H1 (cell line): ENCODE measurements at regions not wholly inside any gene's neighbourhood (a gene's known extent, or its start where the extent isn't known, plus 50 kb on each side); places are given as distances from the start of the nearest gene placed in this dataset.

Experiments used
- CTCF ChIA-PET: fragments of 300-600 bp; sonication (Branson Sonifier 250); formaldehyde crosslinking; loops from one replicate; lab custom pipeline; 2021; ENCODE audit not compliant: partially characterized antibody; lab: Charles Lee
- POLR2A ChIA-PET: fragments of 300-600 bp; sonication (Branson Sonifier 250); formaldehyde crosslinking; loops from one replicate; lab custom pipeline; 2021; ENCODE audit warnings: inconsistent platforms; ENCODE audit not compliant: partially characterized antibody; lab: Charles Lee
- DNase-seq, 2 experiments: peaks; one replicate each; pipeline versions ENCODE4 v3.0.0 to v3.0.0-alpha.2; 2010 to 2022; ENCODE audit warnings: low spot score in 2 of 2, low read depth in 1 of 2, mixed read lengths in 1 of 2
- FAIRE-seq: peaks from 2 replicates; lab custom pipeline; 2011; peaks lifted over from hg19 to GRCh38; lab: Jason Lieb, UNC
- H2AFZ ChIP-seq: 2 replicates; pipeline ENCODE4 v1.8.1; 2012; ENCODE audit warnings: low read length, inconsistent platforms
- H2AK5ac ChIP-seq: 2 replicates; pipeline ENCODE4 v1.6.1; 2013; ENCODE audit warnings: low read depth, low read length
- H2BK120ac ChIP-seq: replicated peaks from 2 replicates; pipeline ENCODE3; 2013; ENCODE audit warnings: low read depth, low read length, inconsistent platforms
- H2BK12ac ChIP-seq: 2 replicates; pipeline ENCODE4 v1.6.1; 2013; ENCODE audit warnings: low read depth, low read length
- H2BK15ac ChIP-seq: 2 replicates; pipeline ENCODE4 v1.6.1; 2013; ENCODE audit warnings: low read length
- H2BK20ac ChIP-seq: 2 replicates; pipeline ENCODE4 v1.6.1; 2013; ENCODE audit warnings: low read length
- H2BK5ac ChIP-seq: 2 replicates; pipeline ENCODE4 v1.6.1; 2013; ENCODE audit warnings: low read depth, low read length
- H3K14ac ChIP-seq: 2 replicates; pipeline ENCODE4 v1.6.1; 2013; ENCODE audit warnings: inconsistent platforms; ENCODE audit not compliant: insufficient read length
- H3K18ac ChIP-seq: 2 replicates; pipeline ENCODE4 v1.6.1; 2013; ENCODE audit warnings: low read length; ENCODE audit errors: extremely low read depth
- H3K23ac ChIP-seq: 2 replicates; pipeline ENCODE4 v1.6.1; 2013; ENCODE audit warnings: inconsistent platforms; ENCODE audit not compliant: insufficient read length
- H3K23me2 ChIP-seq: 2 replicates; pipeline ENCODE4 v1.6.1; 2013; ENCODE audit warnings: low read depth, low read length
- H3K27ac ChIP-seq: 2 replicates; pipeline ENCODE4 v1.6.1; 2011; ENCODE audit warnings: low read depth, low read length, inconsistent platforms
- H3K27me3 ChIP-seq, 4 experiments: replicated peaks in 1 of 4; 1 replicate in 1 of 4; 2 replicates in 3 of 4; pipeline versions ENCODE4 v1.6.1 to v1.8.1; 2011 to 2013; ENCODE audit warnings: low read length in 3 of 4, mild to moderate bottlenecking in 3 of 4, inconsistent platforms in 2 of 4, mixed read lengths in 2 of 4, moderate library complexity in 1 of 4; ENCODE audit not compliant: control insufficient read depth in 3 of 4, insufficient read depth in 3 of 4; ENCODE audit errors: extremely low read depth in 1 of 4
- H3K36me3 ChIP-seq, 4 experiments: 2 replicates each; pipeline versions ENCODE4 v1.6.1 to v1.8.1; 2011 to 2013; ENCODE audit warnings: mild to moderate bottlenecking in 4 of 4, low read length in 3 of 4, moderate library complexity in 2 of 4, control low read depth in 1 of 4, inconsistent platforms in 1 of 4; ENCODE audit not compliant: insufficient read depth in 4 of 4, control insufficient read depth in 2 of 4
- H3K4ac ChIP-seq: replicated peaks from 2 replicates; pipeline ENCODE3; 2013; ENCODE audit warnings: low read length, low read depth, mixed read lengths, inconsistent platforms; ENCODE audit not compliant: insufficient read length
- H3K4me1 ChIP-seq, 4 experiments: replicated peaks in 1 of 4; 1 replicate in 1 of 4; 2 replicates in 3 of 4; pipeline versions ENCODE4 v1.6.1 to v1.8.1; 2011 to 2013; ENCODE audit warnings: low read length in 3 of 4, inconsistent platforms in 2 of 4, mixed read lengths in 1 of 4; ENCODE audit not compliant: insufficient read depth in 4 of 4, control insufficient read depth in 3 of 4
- H3K4me2 ChIP-seq, 2 experiments: 2 replicates each; pipeline versions ENCODE4 v1.6.1 to v1.8.1; 2011 to 2013; ENCODE audit warnings: low read depth in 2 of 2, low read length in 2 of 2, control low read depth in 1 of 2, inconsistent platforms in 1 of 2, mild to moderate bottlenecking in 1 of 2; ENCODE audit not compliant: insufficient read depth in 1 of 2
- H3K4me3 ChIP-seq, 4 experiments: fragments of 200-600, 300-600 bp in 1 of 4; sonication (generic), shearing (Covaris generic), sonication (Bioruptor Twin) in 1 of 4; 2 replicates each; pipeline versions ENCODE4 v1.5.1 to v1.8.1; 2011 to 2016; ENCODE audit warnings: low read length in 4 of 4, low read depth in 3 of 4, control low read depth in 2 of 4, inconsistent platforms in 2 of 4, mild to moderate bottlenecking in 2 of 4, mixed read lengths in 1 of 4, moderate library complexity in 1 of 4; ENCODE audit not compliant: insufficient read depth in 2 of 4; ENCODE audit errors: extremely low read depth in 1 of 4
- H3K56ac ChIP-seq: replicated peaks from 2 replicates; pipeline ENCODE3; 2013; ENCODE audit warnings: low read depth, mild to moderate bottlenecking, mixed read lengths, low read length, inconsistent platforms; ENCODE audit not compliant: insufficient read length
- H3K79me1 ChIP-seq: 2 replicates; pipeline ENCODE4 v1.6.1; 2013; ENCODE audit warnings: low read depth, low read length, control low read depth
- H3K79me2 ChIP-seq, 2 experiments: 2 replicates each; pipeline versions ENCODE4 v1.6.1 to v1.8.1; 2012 to 2013; ENCODE audit warnings: low read length in 2 of 2, mild to moderate bottlenecking in 2 of 2, inconsistent platforms in 1 of 2; ENCODE audit not compliant: insufficient read depth in 2 of 2, control insufficient read depth in 1 of 2
- H3K9ac ChIP-seq, 4 experiments: replicated peaks in 1 of 4; 1 replicate in 1 of 4; 2 replicates in 3 of 4; pipeline versions ENCODE4 v1.6.1 to v1.8.1; 2011 to 2013; ENCODE audit warnings: low read depth in 3 of 4, low read length in 3 of 4, control low read depth in 2 of 4, mild to moderate bottlenecking in 2 of 4, moderate library complexity in 2 of 4, inconsistent platforms in 1 of 4; ENCODE audit errors: extremely low read depth in 1 of 4
- H3K9me3 ChIP-seq, 2 experiments: 2 replicates each; pipeline versions ENCODE4 v1.6.1 to v1.8.1; 2012 to 2013; ENCODE audit warnings: mild to moderate bottlenecking in 2 of 2, moderate library complexity in 2 of 2, control low read depth in 1 of 2, inconsistent platforms in 1 of 2, low read depth in 1 of 2, low read length in 1 of 2, mixed read lengths in 1 of 2; ENCODE audit not compliant: insufficient read depth in 2 of 2
- H4K20me1 ChIP-seq, 2 experiments: replicated peaks in 1 of 2; 2 replicates each; pipeline versions ENCODE3 to v1.8.1; 2011 to 2013; ENCODE audit warnings: inconsistent platforms in 2 of 2, low read length in 2 of 2, mild to moderate bottlenecking in 1 of 2; ENCODE audit not compliant: insufficient read depth in 2 of 2, control insufficient read depth in 1 of 2
- H4K5ac ChIP-seq: 2 replicates; pipeline ENCODE4 v1.6.1; 2013; ENCODE audit warnings: low read length, low read depth, mixed read lengths, inconsistent platforms; ENCODE audit not compliant: insufficient read length
- H4K8ac ChIP-seq: 2 replicates; pipeline ENCODE4 v1.8.0; 2013; ENCODE audit warnings: mild to moderate bottlenecking, moderate library complexity, low read length, inconsistent platforms; ENCODE audit not compliant: insufficient read depth; ENCODE audit errors: extremely low read depth
- H4K91ac ChIP-seq: replicated peaks from 2 replicates; pipeline ENCODE3; 2013; ENCODE audit warnings: low read length, mixed read lengths, inconsistent platforms; ENCODE audit not compliant: insufficient read length
- CBX8 ChIP-seq: fragments of 300-800, 300-1000 bp; sonication (generic); IDR thresholded peaks from 2 replicates; pipeline ENCODE4 v1.7.1; 2016; ENCODE audit warnings: low read depth, low read length, borderline replicate concordance
- CREB1 ChIP-seq: IDR thresholded peaks from 2 replicates; pipeline ENCODE4 v1.6.1; 2012; ENCODE audit warnings: inconsistent platforms
- EZH2 ChIP-seq: fragments of 200-600 bp; sonication (generic); IDR thresholded peaks from 2 replicates; pipeline ENCODE4 v1.7.1; 2012; ENCODE audit warnings: low read depth, mild to moderate bottlenecking, moderate library complexity, low read length, inconsistent platforms; ENCODE audit not compliant: severe bottlenecking
- JUND ChIP-seq: IDR thresholded peaks from 2 replicates; pipeline ENCODE4 v1.6.1; 2011; ENCODE audit warnings: mild to moderate bottlenecking, improper control_type of control experiment, low read length
- KDM4A ChIP-seq: IDR thresholded peaks from one replicate; pipeline ENCODE4 v1.7.1; 2012; ENCODE audit warnings: low read depth, mild to moderate bottlenecking, moderate library complexity, low read length, inconsistent platforms; ENCODE audit not compliant: severe bottlenecking
- MAFK ChIP-seq: IDR thresholded peaks from 2 replicates; pipeline ENCODE4 v1.6.1; 2012; ENCODE audit warnings: low read depth, mild to moderate bottlenecking, improper control_type of control experiment, low read length
- NRF1 ChIP-seq: IDR thresholded peaks from 2 replicates; pipeline ENCODE4 v1.6.1; 2011; ENCODE audit warnings: mild to moderate bottlenecking, low read depth, low read length, improper control_type of control experiment
- POLR2AphosphoS5 ChIP-seq: IDR thresholded peaks from 2 replicates; pipeline ENCODE4 v1.6.1; 2011; ENCODE audit warnings: low read depth, low read length
- POU5F1 ChIP-seq: IDR thresholded peaks from 2 replicates; pipeline ENCODE4 v1.6.1; 2011; ENCODE audit warnings: low read depth, mild to moderate bottlenecking, low read length, moderate library complexity
- RBBP5 ChIP-seq: IDR thresholded peaks from 2 replicates; pipeline ENCODE4 v1.7.1; 2012; ENCODE audit warnings: low read depth, mild to moderate bottlenecking, inconsistent platforms, low read length, moderate library complexity, borderline replicate concordance
- RXRA ChIP-seq: IDR thresholded peaks from 2 replicates; pipeline ENCODE4 v1.6.1; 2011; ENCODE audit warnings: low read depth, mild to moderate bottlenecking, low read length, moderate library complexity; ENCODE audit not compliant: insufficient read depth
- SIX5 ChIP-seq: IDR thresholded peaks from 2 replicates; pipeline ENCODE4 v1.6.1; 2011; ENCODE audit warnings: mild to moderate bottlenecking, low read depth, low read length
- SP2 ChIP-seq: IDR thresholded peaks from 2 replicates; pipeline ENCODE4 v1.6.1; 2012; ENCODE audit warnings: mild to moderate bottlenecking, low read length, inconsistent platforms
- TCF12 ChIP-seq: IDR thresholded peaks from 2 replicates; pipeline ENCODE4 v1.6.1; 2011; ENCODE audit warnings: low read depth, mild to moderate bottlenecking, low read length
- WGBS, 2 experiments: shearing (Covaris generic) in 1 of 2; methylation state at CpG; one replicate each; pipeline versions ENCODE4 v1.1.6 to v1.1.7; 2013 to 2015; ENCODE audit warnings: low lambda C conversion rate in 2 of 2, mixed read lengths in 2 of 2, inconsistent platforms in 1 of 2, low coverage in 1 of 2, missing lambda C conversion rate in 1 of 2; ENCODE audit not compliant: insufficient replicate concordance in 2 of 2, insufficient coverage in 1 of 2, insufficient read length in 1 of 2; ENCODE audit errors: extremely low coverage in 1 of 2, missing lambda C conversion rate in 1 of 2; 5-methylcytosine and 5-hydroxymethylcytosine counted together

GRCh38 chr2:4445821-4446220 is 742.4 kb downstream of the DCDC2C start:
- H3K27ac ChIP-seq, result no peak overlapping the region
- H3K9me3 ChIP-seq, result no peaks in the 10 kb centered on the region
- ChIA-PET POLR2A (no interaction called here), CTCF (no interaction called here)
- no peak overlapping the region for H2BK15ac ChIP-seq
- no peaks in the 10 kb centered on the region for H3K79me2 ChIP-seq
- H4K5ac ChIP-seq, result no peak overlapping the region
- H3K9ac ChIP-seq, result no peak overlapping the region
- H4K91ac ChIP-seq, result no peak overlapping the region
- H3K4me1 ChIP-seq, result peaks cover 0 to 9% (median 4%) of the 10 kb centered on the region in 4 experiments; a peak in 3 of 7 replicates
- no peak overlapping the region for H2AK5ac ChIP-seq
- no peak overlapping the region for H3K14ac ChIP-seq
- TF ChIP-seq MAFK, result no peak
- no peak for TF ChIP-seq TCF12
- no peak for TF ChIP-seq POLR2AphosphoS5
- TF ChIP-seq RBBP5, result no peak
- no peak for TF ChIP-seq RXRA
- TF ChIP-seq NRF1, result no peak
- TF ChIP-seq SIX5, result no peak
- TF ChIP-seq EZH2, result no peak
- no peak for TF ChIP-seq POU5F1
- TF ChIP-seq JUND, result no peak
- TF ChIP-seq SP2, result no peak
- TF ChIP-seq CBX8, result no peak
- no peak for TF ChIP-seq CREB1
- no peak for TF ChIP-seq KDM4A
- H3K4me2 ChIP-seq, result no peak overlapping the region
- H3K4me3 ChIP-seq, result no peak overlapping the region
- no peak overlapping the region for H3K23ac ChIP-seq
- H3K27me3 ChIP-seq, result no peaks in the 10 kb centered on the region
- no peak overlapping the region for H3K4ac ChIP-seq
- DNase-seq, result no peak
- no peak overlapping the region for H2BK120ac ChIP-seq
- H4K8ac ChIP-seq, result no peak overlapping the region
- no peaks in the 10 kb centered on the region for H4K20me1 ChIP-seq
- no peaks in the 10 kb centered on the region for H3K36me3 ChIP-seq
- no peak overlapping the region for H2BK5ac ChIP-seq
- no peaks in the 10 kb centered on the region for H3K23me2 ChIP-seq
- FAIRE-seq, result no peak
- H3K56ac ChIP-seq, result no peak overlapping the region
- H3K18ac ChIP-seq, result no peak overlapping the region
- WGBS, 2 experiments, result 84% methylated on average over 8 of the region's 8 CpGs; no CpG with 5 or more reads in 1 of the 2 experiments
- no peak overlapping the region for H2AFZ ChIP-seq
- H3K79me1 ChIP-seq, result no peaks in the 10 kb centered on the region
- H2BK12ac ChIP-seq, result no peak overlapping the region
- no peak overlapping the region for H2BK20ac ChIP-seq
